ENCODE measurements at regions not wholly inside any gene's neighbourhood (a gene's known extent, or its start where the extent isn't known, plus 50 kb on each side); places are given as distances from the start of the nearest gene placed in this dataset.

GRCh38 chr16:65212240-65212639, 90.4 kb upstream of the CDH11 start:
- in situ Hi-C loops (cut with MboI; ENCODE audit: low pct_unique_long_range_greater_than_20kb, low sequenced_read_pairs): no loop called here
- no peak for DNase-seq

DNA sequence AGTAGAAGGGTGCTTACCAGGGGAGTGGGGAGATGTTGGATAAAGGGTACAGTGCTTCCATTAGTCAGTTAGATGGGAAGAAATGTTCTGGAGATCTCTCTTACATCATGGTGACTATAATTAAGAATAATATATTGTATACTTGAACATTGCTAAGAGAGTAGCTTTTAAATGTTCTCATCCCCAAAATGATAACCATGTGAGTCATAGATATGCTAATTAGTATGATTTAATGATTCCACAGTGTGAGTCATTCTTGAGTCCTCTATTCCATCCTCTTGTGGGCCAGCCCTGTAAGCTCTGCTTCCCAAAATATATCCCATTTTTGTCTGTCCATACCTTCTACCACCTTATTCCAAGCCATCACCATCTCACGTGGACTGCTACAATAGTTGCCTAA, 80.6 kb upstream of the CDH11 start:
- in situ Hi-C loops (cut with MboI; ENCODE audit: low pct_unique_long_range_greater_than_20kb, low sequenced_read_pairs): no loop called here
- DNase-seq: no peak

GRCh38 chr16:65201511-65201910, 79.6 kb upstream of the CDH11 start:
- in situ Hi-C loops (cut with MboI; ENCODE audit: low pct_unique_long_range_greater_than_20kb, low sequenced_read_pairs): no loop called here
- no peak for DNase-seq

DNA sequence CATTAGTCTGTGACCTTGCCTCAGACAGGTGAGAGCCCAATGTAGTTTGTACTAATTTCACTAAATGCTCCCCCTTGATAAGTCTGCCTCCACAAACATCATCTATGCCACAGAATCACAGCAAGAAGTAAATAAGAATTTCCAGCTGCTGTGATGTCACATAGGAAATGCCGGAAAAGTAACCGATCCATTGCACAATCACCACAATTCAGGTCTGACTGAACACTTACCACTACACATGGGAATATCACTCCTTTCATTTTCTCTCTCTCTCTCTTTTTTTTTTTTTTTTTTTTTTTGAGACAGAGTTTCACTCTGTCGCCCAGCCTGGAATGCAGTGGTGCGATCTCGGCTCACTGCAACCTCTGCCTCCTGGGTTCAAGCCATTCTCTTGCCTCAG, 79.0 kb upstream of the CDH11 start:
- DNase-seq: no peak
- in situ Hi-C loops (cut with MboI; ENCODE audit: low pct_unique_long_range_greater_than_20kb, low sequenced_read_pairs): no loop called here

DNA sequence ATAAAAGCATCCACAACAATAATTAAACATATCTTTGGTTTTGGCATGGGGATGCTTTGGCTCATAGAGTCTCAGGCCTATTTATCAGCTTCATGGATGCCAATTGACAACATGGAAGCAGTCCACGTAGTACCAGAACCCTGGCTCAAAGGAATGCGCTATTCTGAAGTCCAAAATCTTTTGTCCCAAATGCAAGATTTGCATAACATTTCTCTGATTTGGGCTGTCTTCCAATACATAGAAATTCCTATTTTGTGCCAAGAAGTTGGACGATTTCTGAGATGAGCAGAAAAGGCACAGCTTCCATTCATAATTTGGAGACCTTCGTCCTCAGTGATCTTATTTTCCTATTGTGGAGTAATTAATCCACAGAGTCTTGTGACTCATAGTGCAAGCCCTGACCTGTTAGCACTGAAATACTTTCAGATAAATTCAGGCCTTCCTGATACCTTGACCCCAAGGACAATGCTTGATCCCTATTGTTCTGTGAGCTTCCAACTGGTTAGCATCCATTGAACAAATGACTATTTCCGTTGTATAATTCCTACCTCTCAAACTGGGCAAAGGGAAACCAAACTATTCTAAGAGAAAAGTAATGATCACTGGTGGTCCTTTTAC, 78.4 kb upstream of the CDH11 start:
- in situ Hi-C loops (cut with MboI; ENCODE audit: low pct_unique_long_range_greater_than_20kb, low sequenced_read_pairs): no loop called here
- DNase-seq: no peak

- in situ Hi-C loops (cut with MboI; ENCODE audit: low pct_unique_long_range_greater_than_20kb, low sequenced_read_pairs): no loop called here
- no peak for DNase-seq
Measured at GRCh38 chr16:65196420-65197075, 74.7 kb upstream of the CDH11 start.

- in situ Hi-C loops (cut with MboI; ENCODE audit: low pct_unique_long_range_greater_than_20kb, low sequenced_read_pairs): no loop called here
- no peak for DNase-seq
Measured at GRCh38 chr16:65195998-65196397, 74.1 kb upstream of the CDH11 start.

DNA sequence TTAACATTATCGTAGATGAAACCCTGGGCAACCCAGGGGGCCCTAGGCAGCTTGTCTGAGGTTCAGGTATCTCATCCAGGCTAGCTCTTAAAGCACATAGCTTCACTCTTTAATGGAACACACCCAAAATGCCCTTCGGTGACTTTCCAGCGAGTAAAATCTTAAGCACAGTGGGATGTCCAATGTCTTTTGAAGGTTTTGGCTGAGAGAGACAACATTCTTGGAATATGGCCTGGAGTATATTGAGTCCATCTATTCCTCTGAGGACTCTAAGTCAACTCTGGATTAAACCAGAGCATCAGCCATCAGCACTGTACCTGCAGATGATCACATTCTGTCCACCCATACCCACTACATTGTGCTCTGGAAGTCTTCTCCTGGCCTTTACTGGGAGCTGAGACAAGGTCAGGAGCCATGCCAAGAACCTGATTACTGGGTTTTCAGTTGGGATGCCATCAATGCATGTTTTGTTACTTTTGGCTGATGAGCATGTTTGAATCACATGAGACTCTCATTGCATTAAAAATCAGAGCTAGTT, 63.4 kb upstream of the CDH11 start:
- no peak for DNase-seq
- in situ Hi-C loops (cut with MboI; ENCODE audit: low pct_unique_long_range_greater_than_20kb, low sequenced_read_pairs): no loop called here

DNA sequence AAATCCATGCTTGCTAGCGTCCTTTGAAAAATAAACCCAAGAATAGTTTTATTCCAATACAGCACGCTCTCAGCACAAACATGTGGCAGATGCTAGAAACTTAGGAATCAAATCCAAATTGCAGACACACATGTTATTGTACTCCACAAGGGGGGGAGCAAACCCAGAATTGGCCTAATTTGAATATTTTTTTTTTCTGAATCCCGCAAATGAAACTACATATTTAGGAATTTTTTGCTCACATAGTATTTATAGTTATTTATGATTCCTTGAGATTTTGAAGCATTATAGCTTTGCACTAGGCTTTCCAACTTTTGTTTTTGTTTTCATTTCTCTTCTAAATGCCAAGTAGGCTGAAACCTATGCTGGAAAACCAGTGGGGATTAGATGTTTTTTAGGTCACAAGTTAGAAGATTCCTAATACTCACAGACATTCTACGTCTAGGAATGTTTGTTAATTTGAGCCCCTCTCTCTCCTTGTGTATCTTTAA, 59.3 kb upstream of the CDH11 start:
- in situ Hi-C loops (cut with MboI; ENCODE audit: low pct_unique_long_range_greater_than_20kb, low sequenced_read_pairs): no loop called here
- no peak for DNase-seq

DNA sequence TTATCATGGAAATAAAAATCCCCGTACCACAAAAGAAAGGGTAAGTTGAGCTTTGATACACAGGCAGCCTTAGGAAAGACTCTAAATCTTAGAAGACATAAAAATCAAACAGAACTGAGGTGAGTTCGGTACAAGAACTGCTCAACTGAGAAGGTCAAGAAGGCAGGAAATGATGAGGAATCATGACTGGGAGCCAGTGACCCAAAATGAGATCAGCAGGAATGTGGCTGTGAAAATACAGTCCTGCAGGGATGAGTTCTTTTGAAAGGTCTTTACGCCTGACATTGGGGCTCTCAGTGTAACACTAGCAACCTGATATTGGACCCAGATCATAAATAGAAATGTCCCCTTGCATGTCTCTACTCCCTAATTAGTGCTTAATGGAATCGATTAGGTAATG, 56.3 kb upstream of the CDH11 start:
- DNase-seq: no peak

DNA sequence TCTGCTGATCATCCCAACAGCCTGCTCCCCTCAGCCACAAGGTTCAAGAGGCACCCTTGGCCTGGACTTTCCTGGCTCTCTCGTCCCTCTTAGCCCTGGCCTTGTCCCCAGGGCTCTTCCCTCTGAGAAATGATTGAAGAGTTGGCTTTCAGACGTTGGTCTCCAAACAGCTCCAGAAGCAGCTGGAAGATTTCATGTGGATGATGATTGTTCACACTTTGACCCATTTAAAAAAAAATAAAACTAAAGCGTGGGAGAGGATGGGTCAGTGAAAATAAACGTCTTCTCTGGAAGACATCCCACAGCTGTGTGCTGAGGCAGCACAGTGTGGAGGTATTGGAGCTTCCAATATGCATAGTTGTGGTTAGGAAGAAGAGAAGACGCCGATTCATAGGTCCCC, 54.7 kb upstream of the CDH11 start:
- in situ Hi-C loops (cut with MboI; ENCODE audit: low pct_unique_long_range_greater_than_20kb, low sequenced_read_pairs): no loop called here
- DNase-seq: no peak

More for the DNA sequence above, 56.3 kb upstream of the CDH11 start:
- in situ Hi-C loops (cut with MboI; ENCODE audit: low pct_unique_long_range_greater_than_20kb, low sequenced_read_pairs): no loop called here

GRCh38 chr16:65172356-65172755, 50.5 kb upstream of the CDH11 start:
- in situ Hi-C loops (cut with MboI; ENCODE audit: low pct_unique_long_range_greater_than_20kb, low sequenced_read_pairs): no loop called here
- DNase-seq: no peak
